Muscle layer of duodenum (tissue), 2 donors: ENCODE measurements at regions not wholly inside any gene's neighbourhood (a gene's known extent, or its start where the extent isn't known, plus 50 kb on each side); places are given as distances from the start of the nearest gene placed in this dataset.

Source experiments
- H3K27ac ChIP-seq: one replicate; pipeline ENCODE4 v1.7.0; 2013; ENCODE audit warnings: mild to moderate bottlenecking, low read length
- H3K27me3 ChIP-seq: one replicate; pipeline ENCODE4 v1.7.0; 2013; ENCODE audit warnings: low read depth, mild to moderate bottlenecking, control low read depth, low read length
- H3K36me3 ChIP-seq, 2 donors: one replicate each; pipeline ENCODE4 v1.7.0; 2013; ENCODE audit warnings: low read length in 2 of 2, control low read depth in 1 of 2, mild to moderate bottlenecking in 1 of 2; ENCODE audit not compliant: insufficient read depth in 2 of 2, control insufficient read depth in 1 of 2
- H3K4me1 ChIP-seq, 2 donors: one replicate each; pipeline ENCODE4 v1.7.0; 2013; ENCODE audit warnings: low read length in 2 of 2, mild to moderate bottlenecking in 2 of 2, control low read depth in 1 of 2, moderate library complexity in 1 of 2; ENCODE audit not compliant: insufficient read depth in 2 of 2, control insufficient read depth in 1 of 2
- H3K4me3 ChIP-seq, 2 donors: one replicate each; pipeline ENCODE4 v1.7.0; 2013; ENCODE audit warnings: low read length in 2 of 2, low read depth in 1 of 2, mild to moderate bottlenecking in 1 of 2
- H3K9me3 ChIP-seq, 2 donors: one replicate each; pipeline ENCODE4 v1.7.0; 2013; ENCODE audit warnings: low read length in 2 of 2, control low read depth in 1 of 2, mild to moderate bottlenecking in 1 of 2; ENCODE audit not compliant: control insufficient read depth in 1 of 2
- donor health status: healthy.

- Histone ChIP-seq H3K4me1 (peaks cover 0 to 5% of the 10 kb centered on the region in 2 donors), H3K27me3 (no peaks in the 10 kb centered on the region), H3K9me3 (no peaks in the 10 kb centered on the region), H3K27ac (no peak overlapping the region), H3K4me3 (no peak overlapping the region), H3K36me3 (no peaks in the 10 kb centered on the region)
Observed at GRCh38 chr3:46087871-46088270, 60.6 kb upstream of the XCR1 start.

- Histone ChIP-seq H3K27me3 (no peaks in the 10 kb centered on the region), H3K9me3 (no peaks in the 10 kb centered on the region)
Observed at GRCh38 chr3:46086986-46087385, 59.7 kb upstream of the XCR1 start.

GRCh38 chr3:46086083-46086437, 58.8 kb upstream of the XCR1 start:
- Histone ChIP-seq H3K36me3 (no peaks in the 10 kb centered on the region), H3K27ac (no peak overlapping the region), H3K4me3 (no peak overlapping the region), H3K9me3 (no peaks in the 10 kb centered on the region), H3K27me3 (no peaks in the 10 kb centered on the region), H3K4me1 (peaks cover 0 to 5% of the 10 kb centered on the region in 2 donors)

More at GRCh38 chr3:46086986-46087385, 59.7 kb upstream of the XCR1 start:
- Histone ChIP-seq H3K4me1 (peaks cover 0 to 5% of the 10 kb centered on the region in 2 donors), H3K36me3 (no peaks in the 10 kb centered on the region), H3K4me3 (no peak overlapping the region), H3K27ac (no peak overlapping the region)

- Histone ChIP-seq H3K4me3 (no peak overlapping the region), H3K27ac (no peak overlapping the region), H3K4me1 (peaks cover 0 to 5% of the 10 kb centered on the region in 2 donors), H3K36me3 (no peaks in the 10 kb centered on the region), H3K27me3 (no peaks in the 10 kb centered on the region), H3K9me3 (no peaks in the 10 kb centered on the region)
Observed at GRCh38 chr3:46085421-46086082, 58.3 kb upstream of the XCR1 start.

DNA sequence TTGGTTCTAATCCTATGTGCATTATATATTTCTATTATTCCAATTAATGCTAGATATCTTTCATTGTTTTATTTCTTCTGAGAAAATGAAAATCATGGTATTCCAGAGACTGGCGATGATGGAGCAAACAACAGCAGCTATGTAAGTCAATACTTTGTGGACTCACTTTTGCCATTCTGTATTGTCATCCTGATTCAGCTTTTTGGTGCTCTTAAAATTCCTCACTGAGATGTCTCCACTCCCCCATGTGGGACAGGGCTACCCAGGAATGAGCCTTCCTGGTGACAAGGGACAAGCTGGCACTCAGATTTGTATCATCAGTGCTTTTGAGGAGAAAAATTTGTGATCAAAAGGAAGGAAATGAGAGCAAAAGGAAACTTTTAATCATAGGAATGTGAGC, 56.7 kb upstream of the XCR1 start:
- Histone ChIP-seq H3K4me3 (no peak overlapping the region), H3K9me3 (no peaks in the 10 kb centered on the region), H3K4me1 (peaks cover 0 to 5% of the 10 kb centered on the region in 2 donors), H3K27ac (no peak overlapping the region), H3K36me3 (no peaks in the 10 kb centered on the region), H3K27me3 (no peaks in the 10 kb centered on the region)

GRCh38 chr3:46082849-46083248, 55.6 kb upstream of the XCR1 start:
- no peaks in the 10 kb centered on the region for H3K27me3 ChIP-seq
- no peaks in the 10 kb centered on the region for H3K9me3 ChIP-seq
- H3K4me1 ChIP-seq, result peaks cover 0 to 5% of the 10 kb centered on the region in 2 donors
- H3K27ac ChIP-seq, result no peak overlapping the region
- H3K4me3 ChIP-seq, result no peak overlapping the region
- H3K36me3 ChIP-seq, result no peaks in the 10 kb centered on the region

- no peaks in the 10 kb centered on the region for H3K9me3 ChIP-seq
- H3K27ac ChIP-seq, result no peak overlapping the region
- H3K4me3 ChIP-seq, result no peak overlapping the region
- no peaks in the 10 kb centered on the region for H3K36me3 ChIP-seq
- H3K4me1 ChIP-seq, result peaks cover 0 to 5% of the 10 kb centered on the region in 2 donors
- no peaks in the 10 kb centered on the region for H3K27me3 ChIP-seq
Observed at GRCh38 chr3:46082021-46082420, 54.7 kb upstream of the XCR1 start.

DNA sequence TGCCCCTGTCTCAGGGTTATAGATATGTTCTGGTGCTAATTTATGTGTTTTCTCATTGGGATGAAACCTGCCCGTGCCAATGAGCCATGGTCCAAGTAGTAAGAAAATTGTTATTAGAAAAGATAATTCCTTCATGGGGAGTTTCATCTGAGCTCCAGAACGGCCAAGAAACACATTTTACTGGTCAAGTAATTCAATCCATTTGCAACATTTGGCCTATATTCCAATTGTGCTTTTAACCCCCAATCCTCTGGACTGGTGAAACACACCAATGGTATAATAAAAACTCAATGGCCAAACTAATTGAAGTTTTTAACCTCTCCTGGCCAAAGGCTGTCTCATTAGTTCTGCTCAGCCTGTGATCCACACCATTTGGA, 53.7 kb upstream of the XCR1 start:
- Histone ChIP-seq H3K27me3 (no peaks in the 10 kb centered on the region), H3K4me1 (no peaks in the 10 kb centered on the region), H3K36me3 (no peaks in the 10 kb centered on the region), H3K4me3 (no peak overlapping the region), H3K27ac (no peak overlapping the region), H3K9me3 (no peaks in the 10 kb centered on the region)

DNA sequence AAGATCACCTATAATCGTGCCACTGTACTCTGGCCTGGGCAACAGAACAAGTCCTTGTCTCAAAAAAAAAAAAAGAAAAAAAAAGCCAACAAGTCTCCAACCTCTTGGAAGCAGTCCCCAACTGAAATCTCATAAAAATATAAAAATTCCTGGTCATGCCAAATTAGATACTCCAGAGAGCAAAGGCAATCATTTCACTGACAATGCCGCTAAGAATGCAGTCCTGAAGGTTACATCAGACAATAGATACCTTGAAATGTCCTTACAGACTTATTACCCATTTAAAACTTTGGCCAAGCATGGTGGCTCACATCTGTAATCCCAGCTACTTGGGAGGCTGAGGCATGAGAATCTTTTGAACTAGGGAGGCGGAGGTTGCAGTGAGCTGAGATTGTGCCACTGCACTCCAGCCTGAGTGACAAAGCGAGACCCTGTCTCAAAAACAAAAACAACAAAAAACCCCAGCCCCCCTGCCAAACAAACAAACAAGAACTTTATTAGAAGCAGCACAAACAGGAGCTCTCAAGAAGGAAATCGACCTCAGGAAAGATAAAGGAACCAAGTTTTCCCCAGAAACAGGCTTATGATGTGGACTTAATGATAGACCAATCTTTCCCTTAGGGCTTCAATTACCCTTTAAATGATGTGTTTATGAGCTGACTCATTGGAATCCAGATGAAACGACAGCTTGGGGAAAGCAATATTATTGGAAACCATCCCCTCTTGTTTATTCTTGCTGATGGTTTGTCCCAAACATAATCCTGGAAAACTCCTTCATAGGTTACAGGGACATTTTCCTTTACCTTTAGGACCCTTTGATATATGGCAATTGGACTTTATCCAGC, 53.1 kb upstream of the XCR1 start:
- no peak overlapping the region for H3K4me3 ChIP-seq
- H3K36me3 ChIP-seq, result no peaks in the 10 kb centered on the region
- H3K27ac ChIP-seq, result no peak overlapping the region
- H3K4me1 ChIP-seq, result no peaks in the 10 kb centered on the region
- no peaks in the 10 kb centered on the region for H3K27me3 ChIP-seq
- no peaks in the 10 kb centered on the region for H3K9me3 ChIP-seq

DNA sequence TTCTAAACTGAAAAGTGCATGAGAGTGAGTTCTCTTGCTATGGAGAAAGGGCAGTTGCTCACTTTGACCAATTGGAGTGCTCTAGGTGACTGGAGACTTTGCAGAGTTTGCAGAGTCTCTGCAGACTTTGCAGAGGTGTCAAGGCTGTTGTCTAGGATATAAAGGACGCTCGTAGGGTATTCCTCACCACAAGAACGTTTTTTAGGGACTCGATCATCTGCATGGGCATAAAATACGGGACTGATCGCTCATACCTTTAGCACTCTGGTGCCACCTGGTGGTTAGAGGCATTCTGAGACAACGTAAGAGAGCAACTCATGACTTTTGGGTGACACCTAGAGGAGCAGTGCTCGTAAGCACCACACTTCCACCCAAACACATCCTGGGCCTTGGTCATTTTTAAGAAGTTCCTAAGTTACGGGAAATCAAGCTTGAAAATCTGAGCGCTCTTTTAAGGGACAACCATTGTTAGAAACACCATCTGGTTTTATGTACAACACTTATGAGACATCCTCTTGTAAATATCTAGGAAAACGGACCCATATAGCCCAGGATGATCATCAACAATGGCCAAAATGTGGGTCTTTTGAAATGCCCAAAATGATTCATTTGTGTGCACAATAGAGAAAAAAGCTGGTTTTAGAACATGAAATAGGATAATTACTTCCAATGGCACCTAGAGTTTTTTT, 51.6 kb upstream of the XCR1 start:
- Histone ChIP-seq H3K9me3 (no peaks in the 10 kb centered on the region), H3K4me3 (peak overlapping the region in 1 of 2 donors; percentile 49), H3K27me3 (no peaks in the 10 kb centered on the region), H3K4me1 (no peaks in the 10 kb centered on the region), H3K27ac (no peak overlapping the region), H3K36me3 (no peaks in the 10 kb centered on the region)
